NB4 (cell line): ENCODE measurements at regions not wholly inside any gene's neighbourhood (a gene's known extent, or its start where the extent isn't known, plus 50 kb on each side); places are given as distances from the start of the nearest gene placed in this dataset.

Experiments
- DNase-seq: peaks from one replicate; pipeline ENCODE4 v3.0.0; 2010; ENCODE audit warnings: low read depth
- H3K4me3 ChIP-seq: one replicate; pipeline ENCODE4 v1.5.1; 2011; ENCODE audit warnings: mild to moderate bottlenecking, low read depth, low read length, moderate library complexity
- CTCF ChIP-seq: IDR thresholded peaks from one replicate; pipeline ENCODE4 v1.5.1; 2012; ENCODE audit warnings: low read depth, low read length
- MYC ChIP-seq: IDR thresholded peaks from 2 replicates; pipeline ENCODE4 v1.6.1; 2011; ENCODE audit warnings: low read depth, low read length
- POLR2A ChIP-seq: IDR thresholded peaks from 2 replicates; pipeline ENCODE4 v1.6.1; 2011; ENCODE audit warnings: mild to moderate bottlenecking; ENCODE audit not compliant: insufficient read length; ENCODE audit errors: extremely low read depth
- TF ChIP-seq, protein P1 (sequence below): IDR thresholded peaks from 2 replicates; pipeline ENCODE4 v1.6.1; 2011; ENCODE audit warnings: low read depth, low read length

GRCh38 chr4:19455196-19455595, 796.5 kb upstream of the SLIT2 start:
- no peak for DNase-seq
- no peak overlapping the region for H3K4me3 ChIP-seq

DNA sequence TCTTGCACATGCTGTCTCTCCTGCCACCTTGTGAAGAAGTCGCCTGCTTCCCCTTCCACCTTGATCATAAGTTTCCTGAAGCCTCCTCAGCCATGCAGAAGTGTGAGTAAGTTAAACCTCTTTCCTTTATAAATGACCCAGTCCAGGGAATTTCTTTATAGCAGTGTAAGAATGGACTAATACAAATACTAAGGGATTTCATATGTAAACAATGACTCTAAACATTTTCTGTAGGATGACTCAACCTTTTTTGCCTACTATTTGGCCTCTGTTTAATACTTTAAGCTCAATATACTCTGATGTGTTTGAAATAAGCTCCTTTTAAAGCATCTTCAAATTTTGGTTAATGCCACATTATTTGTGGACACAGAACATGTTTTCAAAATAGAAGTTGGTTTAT, 813.5 kb upstream of the SLIT2 start:
- no peak for DNase-seq
- TF ChIP-seq CTCF (no peak), MYC (no peak), POLR2A (no peak)
- TF ChIP-seq, protein P1, sequence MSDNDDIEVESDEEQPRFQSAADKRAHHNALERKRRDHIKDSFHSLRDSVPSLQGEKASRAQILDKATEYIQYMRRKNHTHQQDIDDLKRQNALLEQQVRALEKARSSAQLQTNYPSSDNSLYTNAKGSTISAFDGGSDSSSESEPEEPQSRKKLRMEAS, result no peak
- no peak overlapping the region for H3K4me3 ChIP-seq

More at GRCh38 chr4:19455196-19455595, 796.5 kb upstream of the SLIT2 start:
- no peak for TF ChIP-seq CTCF
- no peak for TF ChIP-seq MYC
- TF ChIP-seq POLR2A, result no peak
- TF ChIP-seq, protein P1, result no peak

DNA sequence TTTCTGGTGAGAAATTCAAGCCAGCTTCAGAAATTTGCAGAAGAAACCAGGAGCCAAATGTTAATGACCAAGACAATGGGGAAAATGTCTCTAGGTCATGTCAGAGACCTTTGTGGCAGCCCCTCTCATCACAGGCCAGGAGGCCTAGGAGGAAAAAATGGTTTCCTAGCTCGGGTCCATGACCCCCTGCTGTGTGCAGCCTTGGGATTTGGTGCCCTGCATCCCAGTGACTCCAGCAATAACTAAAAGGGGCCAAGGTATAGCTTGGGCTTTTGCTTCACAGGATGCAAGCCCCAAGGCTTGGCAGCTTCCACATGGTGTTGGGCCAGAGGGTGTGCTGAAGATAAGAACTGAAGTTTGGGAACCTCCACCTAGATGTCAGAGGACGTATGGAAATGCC, 814.7 kb upstream of the SLIT2 start:
- DNase-seq, result no peak
- TF ChIP-seq CTCF, result no peak
- no peak for TF ChIP-seq MYC
- no peak for TF ChIP-seq POLR2A
- TF ChIP-seq, protein P1, result no peak
- no peak overlapping the region for H3K4me3 ChIP-seq

DNA sequence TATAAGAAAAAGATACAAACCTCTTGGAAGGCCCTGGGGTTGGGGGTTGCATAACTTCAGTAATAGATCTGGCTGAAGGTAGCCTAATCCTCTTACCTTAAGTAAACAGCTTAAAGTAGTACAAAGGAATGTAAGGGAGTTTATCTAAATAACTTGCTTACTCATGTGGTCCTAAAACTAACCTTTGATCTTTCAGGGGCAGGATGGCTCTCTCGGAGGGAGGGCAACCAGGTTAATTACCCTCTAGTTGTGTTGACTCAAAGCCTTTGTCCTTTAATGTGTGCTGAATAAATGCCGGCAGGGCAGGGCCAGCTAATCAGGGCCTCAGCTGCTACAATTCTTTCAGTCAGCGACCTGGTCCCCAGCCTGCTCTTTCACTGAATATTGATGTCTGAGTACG, 822.0 kb upstream of the SLIT2 start:
- TF ChIP-seq POLR2A (no peak), MYC (no peak), CTCF (no peak)
- TF ChIP-seq, protein P1, result no peak
- no peak for DNase-seq
- no peak overlapping the region for H3K4me3 ChIP-seq

- no peak for DNase-seq
- TF ChIP-seq POLR2A (no peak), MYC (no peak), CTCF (no peak)
- TF ChIP-seq, protein P1, result no peak
- no peak overlapping the region for H3K4me3 ChIP-seq
Observed at GRCh38 chr4:19425146-19425545, 826.6 kb upstream of the SLIT2 start.

DNA sequence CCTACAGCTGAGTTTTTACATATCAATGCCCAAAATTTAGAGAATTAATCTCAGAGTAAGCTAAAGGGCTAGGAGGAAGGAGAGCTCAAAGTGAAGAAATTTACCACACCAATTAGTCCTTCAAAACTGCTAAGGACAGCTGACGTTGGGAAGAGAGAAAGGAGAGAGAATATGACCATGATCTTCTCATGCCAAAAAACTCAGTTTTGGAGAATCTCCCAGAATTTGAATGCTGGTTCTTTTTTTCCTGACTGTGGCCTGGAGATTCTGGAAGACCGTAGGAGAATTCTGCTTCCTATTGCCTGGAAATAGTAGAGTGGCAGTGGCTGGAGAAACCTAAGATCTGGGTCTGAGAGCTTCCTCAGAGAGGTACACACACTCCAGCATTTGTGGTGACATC, 834.4 kb upstream of the SLIT2 start:
- H3K4me3 ChIP-seq, result no peak overlapping the region
- no peak for DNase-seq
- TF ChIP-seq CTCF (no peak), POLR2A (no peak), MYC (no peak)
- TF ChIP-seq, protein P1, result no peak
